Fibroblast of skin of back (primary cell): ENCODE measurements at regions not wholly inside any gene's neighbourhood (a gene's known extent, or its start where the extent isn't known, plus 50 kb on each side); places are given as distances from the start of the nearest gene placed in this dataset.
"Not testable (repeated sequence)": the region's sequence is repeated elsewhere in the genome, so short reads cannot be mapped to it uniquely, and the experiment has no call there.

ENCODE experiments used
- DNase-seq: peaks from one replicate; pipeline ENCODE4 v3.0.0-alpha.2; 2013

GRCh38 chr7:149995369-149996026, 121.7 kb downstream of the ATP6V0E2 start:
- DNase-seq: not testable (repeated sequence)

- not testable (repeated sequence) for DNase-seq
Observed at GRCh38 chr7:150000780-150001599, 127.2 kb downstream of the ATP6V0E2 start.

GRCh38 chr7:150003304-150003810, 129.6 kb downstream of the ATP6V0E2 start:
- no peak for DNase-seq

DNA sequence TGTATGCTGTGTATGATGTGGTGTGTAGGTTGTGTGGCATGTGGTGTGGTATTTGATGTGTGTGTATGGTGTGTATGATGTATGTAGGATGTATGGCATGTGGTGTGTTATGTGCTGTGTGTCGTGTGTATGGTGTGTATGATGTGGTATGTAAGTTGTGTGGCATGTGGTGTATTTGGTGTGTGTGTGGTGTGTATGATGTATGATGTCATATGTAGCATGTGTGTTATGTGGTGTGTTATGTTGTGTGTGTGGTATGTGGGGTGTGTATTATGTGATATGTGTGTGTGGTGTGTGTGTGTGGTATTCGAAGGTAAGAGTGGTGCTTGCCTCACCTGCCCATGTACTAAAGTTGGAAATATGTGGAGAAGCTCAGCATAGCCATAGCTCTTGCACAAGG, 130.2 kb downstream of the ATP6V0E2 start:
- not testable (repeated sequence) for DNase-seq

DNA sequence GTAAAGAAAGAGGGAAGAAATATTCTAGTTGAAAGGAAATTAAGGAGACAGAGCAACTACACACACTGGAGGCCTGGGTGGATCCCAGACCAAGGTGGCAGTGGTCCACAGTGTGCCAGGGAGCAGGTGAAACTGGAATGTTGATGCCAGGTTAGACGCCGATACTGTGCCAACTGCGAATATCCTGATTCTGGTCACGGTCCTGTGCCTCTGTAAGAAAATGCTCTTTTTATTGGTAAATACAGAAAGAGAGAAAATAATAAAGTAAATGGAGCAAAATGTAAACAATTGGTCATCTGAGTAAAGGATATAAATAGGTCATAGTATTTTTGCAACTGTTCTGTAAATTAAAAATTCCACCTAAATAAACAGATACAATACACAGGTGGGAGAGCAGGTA, 131.1 kb downstream of the ATP6V0E2 start:
- DNase-seq: not testable (repeated sequence)

GRCh38 chr7:150009620-150010303, 136.0 kb downstream of the ATP6V0E2 start:
- DNase-seq: not testable (repeated sequence)

DNA sequence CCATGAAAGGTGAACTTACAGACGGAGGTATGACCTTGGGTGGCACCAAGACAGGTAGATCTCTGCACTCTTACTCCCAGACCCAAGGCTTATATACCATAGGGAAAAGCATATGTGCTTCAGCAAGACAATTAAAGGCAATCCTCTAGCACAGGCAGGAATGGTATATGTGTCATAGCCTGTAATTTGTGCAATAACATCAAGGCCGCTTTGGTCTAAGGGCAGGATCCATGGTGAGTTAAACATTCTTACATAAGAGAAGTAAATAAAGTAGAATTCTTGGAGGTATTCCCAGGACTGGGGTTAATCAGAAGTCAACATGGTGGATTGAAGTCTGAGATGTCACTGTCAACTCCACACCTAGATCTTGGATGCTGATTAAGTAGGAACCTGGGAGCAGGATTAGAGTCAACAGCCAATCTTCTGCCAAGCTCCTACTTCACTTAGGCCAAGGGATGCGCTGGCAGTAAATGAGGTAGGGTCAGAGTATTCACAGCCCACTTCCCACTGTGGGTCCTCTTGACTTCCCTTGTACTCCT, 143.0 kb downstream of the ATP6V0E2 start:
- not testable (repeated sequence) for DNase-seq

DNA sequence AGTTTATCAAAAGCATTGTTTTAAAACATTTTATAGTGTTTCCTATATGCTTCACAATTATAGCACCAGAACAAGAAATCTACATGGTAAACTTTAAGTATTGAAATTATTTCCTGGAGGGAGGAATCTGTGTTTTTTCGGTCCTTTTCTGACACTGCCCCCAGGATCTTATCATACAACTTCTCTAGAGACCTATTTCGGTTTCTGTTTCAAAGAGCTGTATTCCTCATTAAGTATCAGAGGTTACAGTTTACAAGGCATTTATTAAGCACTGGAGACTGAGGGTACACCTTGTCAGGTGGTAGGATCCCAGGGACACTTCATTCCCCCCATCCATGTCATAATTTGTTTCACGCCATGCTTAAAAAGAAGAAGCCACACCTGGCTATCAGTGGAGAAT, 146.4 kb downstream of the ATP6V0E2 start:
- not testable (repeated sequence) for DNase-seq

GRCh38 chr7:150024550-150025490, 151.1 kb downstream of the ATP6V0E2 start:
- not testable (repeated sequence) for DNase-seq

DNA sequence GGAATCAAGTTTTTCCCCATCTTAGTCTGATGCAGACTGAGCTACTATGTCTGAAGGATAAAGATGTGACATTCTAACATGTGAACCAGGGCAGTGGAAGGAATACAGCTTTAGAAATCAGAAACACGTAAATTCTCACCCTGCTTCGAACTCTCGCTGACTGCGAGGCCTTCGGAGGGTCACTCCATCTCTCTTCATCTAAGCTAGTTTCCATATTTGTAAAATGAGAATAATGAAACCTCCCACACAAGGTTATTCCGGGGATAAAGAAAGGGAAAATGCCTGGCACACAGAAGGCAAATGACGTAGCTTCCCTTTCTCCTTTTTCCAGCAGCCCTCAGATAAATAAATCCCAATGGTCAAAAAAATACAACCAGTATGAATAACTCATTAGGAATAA, 152.0 kb downstream of the ATP6V0E2 start:
- not testable (repeated sequence) for DNase-seq

DNA sequence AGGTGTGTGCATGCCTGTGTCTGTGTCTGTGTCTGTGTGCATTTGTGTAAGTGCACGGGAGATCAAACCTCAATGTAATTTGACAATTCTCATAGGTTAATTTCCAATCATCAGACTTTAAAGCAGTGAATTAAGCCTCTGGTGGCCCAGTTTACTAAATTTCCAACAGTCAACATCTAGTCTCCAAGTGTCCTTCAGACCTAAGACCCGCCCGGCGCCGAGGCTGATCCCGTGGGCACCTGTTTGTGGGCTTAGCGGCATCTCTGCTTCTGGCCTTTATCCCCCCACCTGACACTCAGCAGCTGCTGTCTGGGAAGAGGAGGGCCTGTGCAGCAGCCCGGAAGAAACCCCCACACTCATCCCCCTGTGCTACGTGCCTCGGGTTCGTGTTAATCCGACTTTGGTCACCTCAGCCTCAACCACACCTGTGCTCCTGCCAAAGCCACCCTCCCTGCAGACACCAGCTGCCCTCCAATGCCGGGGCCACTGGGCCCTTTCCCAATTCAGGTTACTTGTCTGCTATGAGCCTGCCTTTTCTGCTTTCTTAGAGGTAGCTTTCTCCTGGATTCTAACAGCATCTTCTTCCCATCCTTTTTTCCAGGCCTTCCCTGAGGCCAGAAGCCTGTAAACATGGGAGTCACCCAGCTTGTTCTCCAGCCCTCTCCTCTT, 154.7 kb downstream of the ATP6V0E2 start:
- not testable (repeated sequence) for DNase-seq

DNA sequence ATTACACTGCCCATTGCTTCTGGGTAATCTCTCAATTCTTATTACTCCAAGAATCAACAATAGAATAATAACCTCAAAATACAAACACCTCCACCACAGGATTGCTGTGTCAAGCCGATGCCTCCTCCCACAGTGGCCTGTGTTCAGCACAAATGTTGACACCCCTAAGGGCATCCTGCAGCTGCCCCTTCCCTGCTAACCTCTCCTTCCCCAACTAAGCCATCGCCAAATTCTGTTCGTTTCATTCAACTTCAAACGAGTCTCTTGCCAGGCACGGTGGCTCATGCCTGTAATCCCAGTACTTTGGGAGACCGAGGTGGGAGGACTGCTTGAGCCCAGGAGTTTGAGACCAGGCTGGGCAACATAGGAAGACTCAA, 155.2 kb downstream of the ATP6V0E2 start:
- not testable (repeated sequence) for DNase-seq

GRCh38 chr7:150031733-150032132, 158.0 kb downstream of the ATP6V0E2 start:
- DNase-seq: not testable (repeated sequence)

DNA sequence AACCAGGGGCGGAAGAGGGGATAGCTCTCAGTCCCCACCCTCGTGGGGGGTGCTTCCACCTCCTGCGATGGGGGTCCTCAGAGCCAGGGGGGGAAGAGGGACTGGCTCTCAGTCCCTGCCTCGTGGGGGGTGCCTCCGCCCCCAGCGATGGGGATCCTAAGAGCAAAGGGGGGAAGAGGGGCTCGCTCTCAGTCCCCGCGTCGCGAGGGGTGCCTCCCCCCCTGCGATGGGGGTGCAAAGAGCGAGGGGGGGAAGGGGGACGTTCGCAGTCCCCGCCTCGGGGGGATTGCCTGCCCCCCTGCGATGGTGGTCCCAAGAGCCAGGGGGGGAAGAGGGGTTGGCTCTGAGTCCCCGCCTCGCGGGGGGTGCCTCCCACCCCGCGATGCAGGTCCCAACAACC, 159.9 kb downstream of the ATP6V0E2 start:
- DNase-seq: not testable (repeated sequence)

DNA sequence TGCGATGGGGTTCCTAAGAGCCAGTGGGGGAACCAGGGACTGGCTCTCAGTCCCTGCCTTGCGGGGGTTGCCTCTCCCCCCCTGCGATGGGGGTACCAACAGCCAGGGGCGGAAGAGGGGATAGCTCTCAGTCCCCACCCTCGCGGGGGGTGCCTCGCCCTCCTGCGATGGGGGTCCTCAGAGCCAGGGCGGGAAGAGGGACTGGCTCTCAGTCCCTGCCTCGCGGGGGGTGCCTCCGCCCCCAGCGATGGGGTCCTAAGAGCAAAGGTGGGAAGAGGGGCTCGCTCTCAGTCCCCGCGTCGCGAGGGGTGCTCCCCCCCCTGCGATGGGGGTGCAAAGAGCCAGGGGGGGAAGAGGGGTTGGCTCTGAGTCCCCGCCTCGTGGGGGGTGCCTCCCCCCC, 162.0 kb downstream of the ATP6V0E2 start:
- DNase-seq: not testable (repeated sequence)

- DNase-seq: not testable (repeated sequence)
Observed at GRCh38 chr7:150039061-150039460, 165.3 kb downstream of the ATP6V0E2 start.

DNA sequence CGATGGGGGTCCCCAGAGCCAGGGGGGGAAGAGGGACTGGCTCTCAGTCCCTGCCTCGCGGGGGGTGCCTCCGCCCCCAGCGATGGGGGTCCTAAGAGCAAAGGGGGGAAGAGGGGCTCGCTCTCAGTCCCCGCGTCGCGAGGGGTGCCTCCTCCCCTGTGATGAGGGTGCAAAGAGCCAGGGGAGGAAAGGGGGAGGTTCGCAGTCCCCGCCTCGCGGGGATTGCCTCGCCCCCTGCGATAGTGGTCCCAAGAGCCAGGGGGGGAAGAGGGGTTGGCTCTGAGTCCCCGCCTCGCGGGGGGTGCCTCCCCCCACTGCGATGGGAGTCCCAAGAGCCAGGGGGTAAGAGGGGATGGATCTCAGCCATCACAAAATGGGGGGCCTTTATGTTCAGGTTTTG, 168.5 kb downstream of the ATP6V0E2 start:
- DNase-seq: not testable (repeated sequence)

DNA sequence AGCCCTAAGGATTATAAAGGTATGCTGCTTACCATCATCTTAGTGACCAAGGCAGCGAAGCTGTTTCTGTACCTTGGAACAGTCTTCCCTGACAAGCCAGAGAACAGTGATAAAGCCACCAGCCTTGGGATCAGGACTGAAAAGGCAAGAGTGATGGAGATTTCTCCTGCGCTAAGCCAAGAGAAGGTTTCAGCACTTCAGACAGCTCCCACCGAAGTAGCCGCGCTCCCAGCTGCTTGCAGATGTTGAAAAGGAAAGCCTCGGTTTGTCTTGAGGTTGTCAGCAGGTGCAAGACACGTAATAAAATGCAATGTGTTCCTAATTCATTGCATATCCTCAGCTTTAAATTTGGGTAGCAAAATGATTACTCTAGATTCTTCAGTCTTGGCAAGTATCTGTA, 171.0 kb downstream of the ATP6V0E2 start:
- peak; percentile 20 for DNase-seq

GRCh38 chr7:150045596-150045995, 171.8 kb downstream of the ATP6V0E2 start:
- not testable (repeated sequence) for DNase-seq

- not testable (repeated sequence) for DNase-seq
Observed at GRCh38 chr7:150046290-150047194, 172.8 kb downstream of the ATP6V0E2 start.
